Activated CD8-positive, alpha-beta memory T cell treated with anti-CD3 and anti-CD28 coated beads, Interleukin-2, amount 50 U/mL, for 48 hours (primary cell): ENCODE measurements at regions not wholly inside any gene's neighbourhood (a gene's known extent, or its start where the extent isn't known, plus 50 kb on each side); places are given as distances from the start of the nearest gene placed in this dataset.
"Not testable (repeated sequence)": the region's sequence is repeated elsewhere in the genome, so short reads cannot be mapped to it uniquely, and the experiment has no call there.

Experiments used
- DNase-seq: peaks from one replicate; pipeline ENCODE4 v3.0.0-alpha.2; 2020

DNA sequence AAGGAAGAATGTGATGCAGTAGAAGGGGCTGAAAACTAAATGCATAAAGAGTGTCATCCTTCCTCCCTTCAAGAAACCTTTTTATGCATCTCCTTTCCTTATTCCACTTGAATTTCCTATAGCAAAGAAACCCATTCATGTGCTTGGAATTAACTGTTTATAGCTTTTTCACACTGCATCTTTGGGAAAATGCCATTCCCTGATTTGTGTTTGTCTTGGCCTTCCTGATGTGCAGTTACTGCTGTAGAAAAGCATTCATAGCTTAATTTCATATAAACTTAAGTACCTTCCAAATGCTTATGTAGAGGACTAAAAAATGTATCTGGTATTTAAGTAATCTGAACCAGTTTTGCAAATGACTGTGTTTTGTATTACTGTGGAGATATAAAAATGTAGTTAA is 61.8 kb downstream of the SDR9C7 start:
- DNase-seq: no peak

DNA sequence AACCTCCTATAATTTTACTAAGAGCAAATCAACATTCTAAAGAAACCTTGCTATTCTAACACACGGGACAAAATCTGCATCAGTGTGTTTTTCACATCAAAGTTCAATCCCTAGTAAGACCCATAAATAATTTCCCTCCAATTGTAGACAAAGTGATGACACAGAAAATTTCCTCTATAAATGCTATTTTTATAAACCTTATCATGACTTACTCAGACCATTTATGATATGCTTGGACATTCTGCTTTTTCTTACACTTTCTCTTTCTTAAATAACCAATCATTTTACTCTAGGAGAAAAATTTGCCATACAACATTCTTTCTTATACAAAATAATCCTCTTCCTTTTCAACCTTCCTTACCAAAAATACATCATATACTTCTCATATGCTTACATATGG is 67.0 kb downstream of the SDR9C7 start:
- no peak for DNase-seq

DNA sequence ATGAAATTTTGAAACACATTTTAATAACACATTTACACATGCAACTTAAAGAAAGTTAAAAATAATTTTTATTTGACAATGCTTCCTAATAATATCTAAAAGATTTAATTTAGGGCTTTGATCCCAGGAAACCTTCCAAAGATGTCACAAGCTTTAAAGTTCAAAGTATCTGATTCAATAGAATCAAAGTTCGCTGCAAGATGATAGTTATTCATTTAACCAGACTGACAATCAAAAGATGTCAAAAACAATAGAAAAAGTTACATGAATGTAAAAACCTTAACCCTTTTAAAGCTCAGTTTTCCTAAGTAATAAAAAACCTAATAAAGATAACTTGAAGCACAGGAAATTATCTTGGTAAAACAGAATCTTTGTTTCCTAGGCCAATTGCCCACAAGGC is 67.7 kb downstream of the SDR9C7 start:
- no peak for DNase-seq

DNA sequence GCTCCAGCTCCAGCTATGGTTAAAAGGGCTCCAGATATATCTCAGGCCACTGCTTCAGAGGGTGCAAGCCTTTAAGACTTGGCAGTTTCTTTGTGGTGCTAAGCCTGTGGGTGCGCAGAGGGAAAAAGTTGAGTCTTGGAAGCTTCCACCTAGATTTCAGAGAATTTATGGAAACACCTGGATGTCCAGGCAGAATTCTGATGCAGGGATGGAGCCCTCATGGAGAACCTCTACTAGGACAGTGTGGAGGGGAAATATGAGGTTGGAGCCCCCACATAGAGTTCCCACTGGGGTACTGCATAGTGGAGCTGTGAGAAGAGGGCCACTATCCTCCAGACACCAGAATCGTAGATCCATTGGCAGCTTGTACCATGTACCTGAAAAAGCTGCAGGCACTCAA is 69.9 kb downstream of the SDR9C7 start:
- DNase-seq: no peak

DNA sequence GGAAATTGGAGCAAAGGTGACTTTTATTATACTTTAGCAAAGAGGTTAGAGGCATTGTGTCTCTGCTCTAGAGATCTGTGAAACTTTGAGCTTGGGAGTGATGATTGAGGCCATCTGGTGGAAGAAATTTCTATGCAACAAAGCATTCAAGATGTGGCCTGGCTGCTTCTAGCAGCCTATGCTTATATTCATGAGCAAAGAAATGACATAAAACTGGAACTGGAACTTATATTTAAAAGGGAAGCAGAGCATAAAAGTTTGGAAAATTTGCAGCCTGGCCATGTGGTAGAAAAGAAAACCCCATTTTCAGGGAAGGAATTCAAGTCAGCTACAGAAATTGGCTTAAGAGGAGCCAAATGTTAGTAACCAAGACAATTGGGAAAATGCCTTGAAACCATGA is 70.4 kb downstream of the SDR9C7 start:
- DNase-seq: no peak

DNA sequence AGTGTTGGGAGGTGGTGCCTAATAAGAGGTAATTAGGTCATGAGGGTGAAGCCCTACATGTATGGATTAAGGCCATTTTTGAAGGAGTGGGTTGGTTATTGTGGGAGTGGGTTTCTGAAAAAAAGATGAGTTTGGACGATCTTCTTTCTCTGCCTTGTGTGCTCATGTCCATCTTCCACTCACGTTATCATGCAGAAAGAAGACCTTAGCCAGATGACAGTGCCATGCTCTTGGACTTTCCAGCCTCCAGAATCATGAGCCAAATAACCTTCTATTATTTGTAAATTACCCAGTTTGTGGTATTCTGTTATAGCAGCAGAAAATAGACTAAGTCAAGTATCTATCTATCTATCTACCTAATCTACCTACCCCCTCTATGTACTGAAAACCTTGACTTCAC is 71.9 kb downstream of the SDR9C7 start:
- DNase-seq: no peak

DNA sequence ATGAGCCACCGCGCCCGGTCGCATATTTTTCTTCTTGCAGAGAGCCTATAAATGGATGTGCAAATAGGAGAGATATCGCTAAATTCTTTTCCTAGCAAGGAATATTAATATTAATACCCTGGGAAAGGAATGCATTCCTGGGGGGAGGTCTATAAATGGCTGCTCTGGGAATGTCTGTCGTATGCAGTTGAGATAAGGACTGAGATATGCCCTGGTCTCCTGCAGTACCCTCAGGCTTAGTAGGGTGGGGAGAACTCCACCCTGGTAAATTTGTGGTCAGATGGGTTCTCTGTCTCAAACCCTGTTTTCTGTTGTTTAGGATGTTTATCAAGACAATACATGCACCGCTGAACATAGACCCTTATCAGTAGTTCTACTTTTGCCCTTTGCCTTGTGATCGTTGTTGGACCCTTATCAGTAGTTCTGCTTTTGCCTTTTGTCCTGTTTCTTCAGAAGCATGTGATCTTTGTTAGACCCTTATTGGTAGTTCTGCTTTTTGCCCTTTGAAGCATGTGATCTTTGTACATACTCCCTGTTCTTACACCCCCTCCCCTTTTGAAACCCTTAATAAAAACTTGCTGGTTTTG is 80.7 kb downstream of the SDR9C7 start:
- not testable (repeated sequence) for DNase-seq

DNA sequence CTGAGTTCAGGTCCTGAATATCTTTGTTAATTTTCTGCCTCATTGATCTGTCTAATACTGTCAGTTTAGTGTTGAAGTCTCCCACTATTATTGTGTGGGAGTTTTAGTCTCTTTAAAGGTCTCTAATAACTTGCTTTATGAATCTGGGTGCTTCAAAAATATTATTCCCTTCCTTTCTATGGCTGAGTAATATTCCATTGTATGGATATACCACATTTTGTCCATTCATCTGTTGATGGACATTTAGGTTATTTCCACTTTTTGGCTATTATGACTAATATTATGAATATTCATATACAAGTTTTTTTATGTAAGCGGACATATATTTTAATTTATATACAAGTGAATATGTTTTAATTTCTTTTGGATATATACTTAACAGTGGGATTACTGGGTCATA is 82.7 kb downstream of the SDR9C7 start:
- no peak for DNase-seq

DNA sequence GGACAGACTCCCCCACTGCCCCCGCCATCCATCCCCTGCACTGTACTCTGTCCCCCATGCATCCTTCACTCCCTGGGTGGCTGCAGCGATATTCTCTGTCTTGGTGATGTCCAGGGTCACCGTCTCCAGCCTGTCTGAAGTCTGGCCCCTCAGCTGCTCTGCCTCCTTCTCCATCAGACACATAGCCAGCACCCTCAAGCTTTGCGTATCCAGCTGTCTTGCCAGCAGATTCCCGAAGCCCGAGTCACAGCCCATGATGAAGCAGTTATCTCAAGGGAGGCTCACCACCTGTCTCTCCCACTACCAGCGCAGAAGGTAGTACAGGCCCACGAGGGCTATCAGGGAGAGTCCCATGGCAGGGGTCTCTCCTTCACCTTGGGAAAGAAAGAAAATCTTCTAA is 77.8 kb downstream of the HSD17B6 start:
- no peak for DNase-seq

DNA sequence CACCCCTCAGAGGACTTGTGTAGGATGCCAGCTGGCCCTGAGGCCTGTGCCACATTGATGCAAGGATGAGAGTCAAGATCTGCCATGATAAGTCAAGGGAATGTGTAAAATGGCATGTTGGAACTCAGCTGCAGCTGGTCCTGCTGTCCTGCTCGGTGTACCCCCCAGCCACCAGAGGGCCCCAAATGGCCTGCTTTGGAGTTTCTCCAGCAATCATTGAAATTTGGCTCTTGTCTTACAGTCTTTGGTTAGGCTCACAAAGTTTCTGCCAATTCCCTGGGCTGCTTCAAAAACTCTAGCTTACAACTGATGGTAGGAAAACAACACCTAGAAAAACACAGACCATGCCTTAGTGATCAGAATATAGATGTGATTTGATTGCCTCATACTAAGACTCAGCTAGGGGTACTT is 76.8 kb downstream of the HSD17B6 start:
- peak; percentile 54 for DNase-seq

DNA sequence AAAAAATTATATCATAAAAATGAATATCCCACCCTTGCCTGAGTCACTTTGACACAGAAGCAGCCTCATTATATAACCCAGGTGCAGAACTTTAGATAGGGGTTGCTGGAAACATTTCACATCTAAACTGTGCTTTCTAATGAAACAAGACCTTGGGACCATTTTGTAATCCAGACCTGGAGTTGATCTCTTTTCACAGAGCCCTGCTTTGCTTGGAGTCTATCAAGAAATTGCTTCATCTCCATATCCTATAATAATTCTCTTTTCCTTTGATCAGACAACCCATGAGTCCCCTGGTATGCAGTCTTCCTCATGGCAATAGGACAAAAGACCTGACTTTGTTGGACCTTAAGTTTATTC is 76.3 kb downstream of the HSD17B6 start:
- no peak for DNase-seq

DNA sequence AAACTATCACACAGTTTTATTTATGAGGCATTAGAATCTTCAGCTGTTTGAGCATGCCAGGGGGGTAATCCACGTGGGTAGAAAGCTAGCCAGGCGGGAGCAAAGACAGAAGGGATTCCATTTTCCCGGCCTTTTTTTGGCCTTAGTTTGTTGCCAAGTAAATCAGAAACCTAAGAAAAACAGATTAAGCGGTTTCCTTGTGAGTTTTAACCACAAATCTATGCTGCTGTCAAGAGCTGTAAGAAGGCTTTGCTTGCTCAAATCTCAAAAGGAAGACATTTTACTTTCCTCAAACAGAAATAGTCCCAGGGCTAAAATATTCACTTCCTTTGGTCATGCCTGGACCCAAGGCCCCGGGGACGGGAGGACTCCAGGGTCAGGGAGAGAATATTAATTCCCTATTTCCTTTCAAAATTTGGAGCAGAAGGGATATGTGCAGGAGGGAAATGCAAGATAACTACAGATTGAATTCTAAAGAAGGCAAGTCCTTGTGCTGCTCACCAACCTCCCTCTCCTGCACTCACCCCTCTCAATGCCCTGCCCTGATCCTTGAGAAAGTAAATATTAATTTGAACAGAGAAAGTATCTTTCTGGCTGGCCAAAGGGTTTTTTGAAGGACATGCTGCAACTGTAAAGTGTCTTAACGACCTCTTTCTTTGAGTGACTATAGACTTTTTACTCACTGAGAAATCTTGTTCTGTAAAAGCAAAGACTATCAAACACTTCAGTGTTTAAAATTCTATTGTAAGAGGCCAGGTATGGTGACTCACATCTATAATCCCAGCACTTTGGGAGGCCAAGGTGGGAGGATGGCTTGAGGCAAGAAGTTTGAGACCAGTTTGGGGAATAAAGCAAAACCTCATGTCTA is 75.7 kb downstream of the HSD17B6 start:
- no peak for DNase-seq
